Gastrocnemius medialis (tissue), 4 donors: ENCODE measurements at regions not wholly inside any gene's neighbourhood (a gene's known extent, or its start where the extent isn't known, plus 50 kb on each side); places are given as distances from the start of the nearest gene placed in this dataset.

Experiments
- POLR2A ChIP-seq, 2 donors: fragments of 450-650 bp; IDR thresholded peaks; one replicate each; pipeline ENCODE4 v1.6.1; 2017; ENCODE audit warnings: antibody characterized with exemption in 2 of 2, mild to moderate bottlenecking in 2 of 2, moderate library complexity in 2 of 2
- TF ChIP-seq, protein P1 (sequence below), 5 experiments: fragments of 450-650 bp in 3 of 5; fragments of 200-600 bp in 2 of 5; sonication (generic) in 2 of 5; IDR thresholded peaks in 4 of 5; conservative IDR thresholded peaks in 1 of 5; 1 replicate in 4 of 5; 2 replicates in 1 of 5; pipeline ENCODE4 v1.5.1; 2016 to 2019; ENCODE audit warnings: antibody characterized with exemption in 5 of 5, mild to moderate bottlenecking in 3 of 5, moderate library complexity in 3 of 5

DNA sequence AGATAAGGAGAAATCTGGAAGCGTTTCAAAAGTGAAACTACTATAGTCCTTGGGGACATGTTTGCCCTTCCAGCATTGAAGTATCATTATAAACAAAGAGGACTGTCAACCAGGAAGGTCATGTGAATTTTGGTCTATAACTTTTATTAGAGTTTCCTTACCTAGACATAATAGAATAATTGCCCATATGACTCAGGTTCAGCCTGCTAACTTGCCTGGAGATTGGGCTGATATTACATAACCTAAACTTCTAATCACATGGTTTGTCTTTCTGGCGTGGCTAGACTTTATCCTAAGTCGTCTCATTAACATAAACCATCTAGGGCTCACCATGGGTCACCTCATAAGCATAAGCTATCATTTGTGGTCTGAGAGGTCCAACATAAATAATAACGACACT lies 775.9 kb downstream of the CENPC start:
- TF ChIP-seq, protein P1, sequence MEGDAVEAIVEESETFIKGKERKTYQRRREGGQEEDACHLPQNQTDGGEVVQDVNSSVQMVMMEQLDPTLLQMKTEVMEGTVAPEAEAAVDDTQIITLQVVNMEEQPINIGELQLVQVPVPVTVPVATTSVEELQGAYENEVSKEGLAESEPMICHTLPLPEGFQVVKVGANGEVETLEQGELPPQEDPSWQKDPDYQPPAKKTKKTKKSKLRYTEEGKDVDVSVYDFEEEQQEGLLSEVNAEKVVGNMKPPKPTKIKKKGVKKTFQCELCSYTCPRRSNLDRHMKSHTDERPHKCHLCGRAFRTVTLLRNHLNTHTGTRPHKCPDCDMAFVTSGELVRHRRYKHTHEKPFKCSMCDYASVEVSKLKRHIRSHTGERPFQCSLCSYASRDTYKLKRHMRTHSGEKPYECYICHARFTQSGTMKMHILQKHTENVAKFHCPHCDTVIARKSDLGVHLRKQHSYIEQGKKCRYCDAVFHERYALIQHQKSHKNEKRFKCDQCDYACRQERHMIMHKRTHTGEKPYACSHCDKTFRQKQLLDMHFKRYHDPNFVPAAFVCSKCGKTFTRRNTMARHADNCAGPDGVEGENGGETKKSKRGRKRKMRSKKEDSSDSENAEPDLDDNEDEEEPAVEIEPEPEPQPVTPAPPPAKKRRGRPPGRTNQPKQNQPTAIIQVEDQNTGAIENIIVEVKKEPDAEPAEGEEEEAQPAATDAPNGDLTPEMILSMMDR (IDR thresholded peaks at IDR 0.05 in 4 of 5, conservative IDR thresholded peaks at IDR 0.05 in 1 of 5) = no peak
- no peak for TF ChIP-seq POLR2A (IDR thresholded peaks at IDR 0.05)
